Fibroblast of skin of right quadriceps (primary cell): ENCODE measurements at regions not wholly inside any gene's neighbourhood (a gene's known extent, or its start where the extent isn't known, plus 50 kb on each side); places are given as distances from the start of the nearest gene placed in this dataset.
A peak's percentile ranks its signal among the peaks of the same experiment; 100 is the strongest.
"Not testable (repeated sequence)": the region's sequence is repeated elsewhere in the genome, so short reads cannot be mapped to it uniquely, and the experiment has no call there.

Source experiments
- DNase-seq: peaks from one replicate; pipeline ENCODE4 v3.0.0-alpha.2; 2013

DNA sequence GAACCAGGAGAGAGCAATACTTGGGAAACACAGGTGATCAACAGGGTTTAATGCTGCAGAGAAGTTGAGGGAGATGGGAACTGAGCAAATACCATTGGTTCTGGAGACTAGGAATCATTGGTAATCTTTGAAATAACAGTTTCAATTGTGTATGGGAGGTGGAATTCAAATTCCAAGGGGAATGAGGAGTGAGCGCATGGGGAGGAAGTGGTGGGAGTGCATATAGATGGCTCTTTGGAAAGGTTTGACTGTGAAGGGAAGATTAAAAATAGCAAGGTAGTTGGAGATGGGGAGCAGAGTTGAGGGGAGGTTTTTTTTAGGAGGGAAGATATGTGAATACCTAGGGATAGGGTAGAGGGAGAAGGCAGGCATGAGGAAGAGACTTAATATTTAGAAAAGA is 51.1 kb upstream of the ROPN1 start:
- DNase-seq, result no peak

DNA sequence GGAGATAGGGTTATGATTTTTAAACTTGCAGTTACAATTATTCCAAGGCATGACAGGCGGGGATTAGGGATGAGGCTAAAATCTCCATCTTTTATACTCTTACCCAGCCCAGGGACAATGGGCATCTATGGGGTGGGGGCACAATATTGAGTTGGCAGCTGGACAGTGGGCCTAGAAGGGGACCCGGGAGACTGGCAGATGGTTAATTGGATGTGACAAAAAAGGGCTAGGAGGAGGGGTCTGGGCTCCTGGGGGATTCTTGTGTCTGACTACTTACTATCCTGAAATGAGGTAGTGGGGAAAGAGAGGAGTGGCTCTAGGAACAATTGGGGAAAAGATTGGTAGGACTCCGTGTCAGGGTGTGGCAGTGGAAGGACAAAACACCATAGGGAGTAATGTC is 53.0 kb upstream of the ROPN1 start:
- no peak for DNase-seq

- DNase-seq, result no peak
Measured at GRCh38 chr3:124048967-124049798, 57.3 kb upstream of the ROPN1 start.

DNA sequence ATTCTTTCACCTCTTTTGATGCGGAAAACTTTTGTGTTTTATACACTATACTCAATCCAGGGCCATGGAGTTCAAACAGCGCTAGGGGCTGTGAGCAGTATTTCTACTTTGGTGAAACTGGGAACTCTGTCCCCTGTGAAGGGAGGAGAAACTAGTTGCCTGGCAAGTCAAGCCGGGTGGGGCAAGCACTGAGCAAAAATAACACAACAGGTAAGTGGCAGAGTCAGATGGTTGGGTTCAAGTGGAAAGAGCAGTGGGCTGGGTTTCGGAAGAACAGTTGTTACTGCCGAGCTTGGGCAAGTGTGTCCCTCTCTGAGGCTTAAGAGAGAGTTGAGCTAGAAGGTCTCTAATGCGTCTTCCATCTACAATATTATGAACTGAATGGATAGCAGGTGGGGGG is 59.7 kb upstream of the ROPN1 start:
- DNase-seq, result no peak

DNA sequence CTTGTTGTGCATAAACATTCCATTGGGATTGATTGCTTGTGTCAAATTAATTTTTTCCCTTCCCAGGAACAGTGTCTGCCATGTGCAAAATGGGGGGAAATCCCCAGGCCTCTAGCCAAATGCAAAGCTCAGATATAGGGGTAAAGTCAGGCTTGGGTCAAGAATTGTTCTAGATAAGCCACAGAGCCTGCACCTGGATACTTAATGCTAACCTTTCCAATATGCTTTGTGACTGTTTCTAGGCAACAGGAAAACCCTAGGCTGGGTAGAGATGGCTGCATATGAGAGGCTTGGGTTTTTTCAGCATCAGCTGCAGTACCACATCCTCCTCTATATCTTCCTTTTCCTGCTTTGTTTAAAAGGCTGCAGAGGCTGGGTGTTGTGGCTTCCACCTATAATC is 61.9 kb upstream of the ROPN1 start:
- no peak for DNase-seq

GRCh38 chr3:124056846-124057245 is 64.9 kb upstream of the ROPN1 start:
- DNase-seq, result no peak

DNA sequence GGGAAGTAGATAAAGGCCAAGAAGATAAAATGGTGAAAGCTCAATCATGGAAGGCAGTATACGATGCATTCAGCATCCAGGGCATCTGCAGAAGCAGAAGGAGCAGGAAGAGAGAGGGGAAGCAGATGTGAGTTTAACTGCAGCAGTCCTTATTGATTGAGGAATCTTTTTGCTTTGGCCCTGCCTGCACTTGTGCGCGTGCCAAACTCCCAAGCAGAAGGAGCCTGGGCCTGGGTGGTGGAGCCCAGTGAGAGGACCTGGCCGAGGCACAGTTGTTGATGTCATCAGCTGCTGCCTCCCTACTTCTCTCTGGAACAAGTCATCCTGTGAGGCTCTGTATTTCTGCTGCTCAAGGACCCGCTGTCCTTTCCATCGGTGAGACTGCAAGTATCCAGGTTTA is 65.5 kb upstream of the ROPN1 start:
- no peak for DNase-seq

- peak; percentile 76 for DNase-seq
Measured at GRCh38 chr3:124059580-124059979, 67.7 kb upstream of the ROPN1 start.

DNA sequence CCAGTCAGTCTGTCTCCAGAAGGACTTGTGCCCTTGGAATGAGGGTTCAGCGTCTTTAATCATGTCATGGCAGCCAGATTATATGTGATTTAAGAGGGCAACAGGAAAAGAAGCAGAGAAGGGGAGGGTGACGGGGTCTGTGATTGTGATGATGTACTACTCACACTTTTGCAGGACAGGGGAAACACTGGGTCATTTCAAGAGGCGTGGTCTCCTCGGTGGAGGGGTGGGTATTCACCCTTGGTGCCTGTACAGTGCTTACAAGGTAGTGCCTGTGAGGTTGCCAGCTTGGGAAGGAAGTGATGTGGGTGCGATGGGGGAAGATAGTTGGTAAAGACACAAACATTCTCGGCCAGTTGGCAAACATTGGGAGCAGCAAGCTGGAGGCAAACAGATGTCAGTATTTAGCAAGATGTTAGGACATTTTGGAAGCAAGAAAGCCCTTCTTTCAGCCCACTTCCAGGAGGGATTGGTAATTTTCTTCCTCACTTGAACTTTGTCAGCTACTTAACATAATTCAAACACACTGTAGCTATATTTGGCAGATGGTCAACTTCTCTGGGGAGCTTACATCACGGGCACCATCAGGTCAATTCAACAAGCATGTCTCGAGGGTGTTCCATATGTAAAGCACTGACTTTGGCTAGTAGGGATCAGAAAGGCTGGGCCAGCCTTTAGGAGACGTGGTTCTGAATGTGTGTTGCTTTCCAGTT is 71.4 kb upstream of the ROPN1 start:
- DNase-seq, result peak; percentile 58

- peak; percentile 42 for DNase-seq
Measured at GRCh38 chr3:124064050-124064449, 72.1 kb upstream of the ROPN1 start.

GRCh38 chr3:124066543-124066942 is 74.6 kb upstream of the ROPN1 start:
- DNase-seq, result not testable (repeated sequence)

GRCh38 chr3:124069706-124070105 is 77.8 kb upstream of the ROPN1 start:
- DNase-seq, result not testable (repeated sequence)

DNA sequence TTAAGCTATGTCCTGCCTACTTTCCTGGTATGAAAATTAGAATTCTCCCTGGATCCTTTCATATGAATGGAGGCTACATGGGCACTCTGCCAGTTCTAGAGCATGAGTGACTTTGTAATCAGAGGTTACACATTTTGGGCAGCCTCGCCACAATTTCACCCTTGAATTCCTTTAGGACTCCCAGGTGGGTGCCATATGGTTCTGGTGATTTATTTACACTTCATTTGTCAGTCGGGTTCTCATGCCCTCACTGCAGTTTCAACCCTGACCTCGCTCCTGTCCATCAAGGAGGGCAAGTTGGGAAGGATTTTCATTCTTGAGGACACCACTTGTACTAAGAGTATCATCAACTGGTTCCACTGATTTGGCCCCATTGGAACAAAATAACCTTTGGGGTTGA is 83.2 kb upstream of the ROPN1 start:
- DNase-seq, result not testable (repeated sequence)

GRCh38 chr3:124075753-124076152 is 83.8 kb upstream of the ROPN1 start:
- no peak for DNase-seq

GRCh38 chr3:124076235-124076634 is 84.3 kb upstream of the ROPN1 start:
- DNase-seq, result no peak

DNA sequence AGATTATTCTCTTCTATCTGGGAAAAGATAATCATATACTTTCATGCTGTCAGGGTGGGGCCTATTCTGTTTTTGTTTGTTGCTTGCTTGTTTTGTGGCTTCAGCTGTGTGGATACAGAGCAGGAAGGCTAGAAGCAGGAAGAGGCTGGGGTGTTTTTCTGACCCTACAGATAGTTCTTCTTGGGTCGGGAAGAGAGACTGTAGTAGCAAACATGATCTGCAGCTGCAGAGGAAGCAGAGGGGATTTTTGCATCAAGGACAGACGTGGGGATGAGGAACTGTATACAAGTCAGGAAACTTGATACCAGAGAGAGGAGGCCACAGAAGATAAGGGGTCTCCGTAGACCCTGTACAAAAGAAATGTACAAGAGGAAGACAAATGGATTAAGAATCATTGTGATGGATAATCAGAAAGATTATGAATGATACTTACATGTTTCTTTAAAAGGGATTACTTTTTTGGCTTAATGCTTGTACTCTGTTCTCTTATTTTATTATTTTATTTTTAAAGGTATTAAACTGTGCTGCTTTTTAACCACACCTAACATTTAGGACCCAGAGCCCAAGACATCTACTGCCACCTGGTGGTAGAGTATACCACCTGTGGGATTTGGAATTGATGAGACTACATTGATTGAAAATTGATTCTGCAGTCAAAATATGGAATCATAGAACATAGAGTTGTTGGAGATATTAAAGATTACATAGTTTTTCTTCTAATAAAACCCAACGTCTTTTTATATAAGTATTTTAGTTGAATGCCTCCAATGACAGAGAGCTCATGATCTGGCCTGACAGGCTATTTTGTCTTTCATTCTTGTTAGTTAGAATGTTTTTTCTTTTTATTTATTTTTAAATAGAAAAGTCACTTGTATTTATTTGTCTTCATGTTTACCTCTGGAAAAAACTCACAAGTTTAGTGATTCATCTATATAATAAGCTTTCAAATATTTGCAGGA is 87.3 kb upstream of the ROPN1 start:
- peak; percentile 51 for DNase-seq

GRCh38 chr3:124079912-124080276 is 88.0 kb upstream of the ROPN1 start:
- no peak for DNase-seq

GRCh38 chr3:124082343-124082742 is 90.4 kb upstream of the ROPN1 start:
- no peak for DNase-seq

- peak; percentile 81 for DNase-seq
Measured at GRCh38 chr3:124084022-124084881, 92.3 kb upstream of the ROPN1 start.

DNA sequence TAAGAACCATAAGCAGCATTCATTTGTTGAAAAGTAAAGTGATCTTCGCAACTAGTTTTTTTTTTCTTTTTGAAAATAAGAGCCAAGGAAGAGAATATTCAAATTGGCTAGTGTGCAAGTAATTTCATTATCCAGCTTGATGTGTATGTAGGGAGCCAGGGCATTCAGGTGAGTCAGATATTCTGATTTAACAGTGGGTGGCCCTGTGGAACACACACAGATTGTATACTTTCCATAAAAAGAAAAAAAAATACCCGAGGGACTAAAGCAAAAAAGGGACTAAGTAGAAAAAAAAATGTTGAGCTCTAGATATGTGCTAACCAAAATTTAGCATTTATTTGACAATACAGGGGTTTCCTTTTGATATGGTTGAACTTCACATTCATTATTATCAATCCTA is 96.9 kb upstream of the ROPN1 start:
- no peak for DNase-seq

- no peak for DNase-seq
Measured at GRCh38 chr3:124089214-124089613, 97.3 kb upstream of the ROPN1 start.

- no peak for DNase-seq
Measured at GRCh38 chr3:124091716-124092115, 99.8 kb upstream of the ROPN1 start.
